LNCAP (cell line): ENCODE measurements at regions not wholly inside any gene's neighbourhood (a gene's known extent, or its start where the extent isn't known, plus 50 kb on each side); places are given as distances from the start of the nearest gene placed in this dataset.

Experiments
- TF ChIP-seq, protein P1 (sequence below): fragments of 450-650 bp; IDR thresholded peaks from 2 replicates; pipeline ENCODE4 v1.5.1; 2017; ENCODE audit warnings: mild to moderate bottlenecking

DNA sequence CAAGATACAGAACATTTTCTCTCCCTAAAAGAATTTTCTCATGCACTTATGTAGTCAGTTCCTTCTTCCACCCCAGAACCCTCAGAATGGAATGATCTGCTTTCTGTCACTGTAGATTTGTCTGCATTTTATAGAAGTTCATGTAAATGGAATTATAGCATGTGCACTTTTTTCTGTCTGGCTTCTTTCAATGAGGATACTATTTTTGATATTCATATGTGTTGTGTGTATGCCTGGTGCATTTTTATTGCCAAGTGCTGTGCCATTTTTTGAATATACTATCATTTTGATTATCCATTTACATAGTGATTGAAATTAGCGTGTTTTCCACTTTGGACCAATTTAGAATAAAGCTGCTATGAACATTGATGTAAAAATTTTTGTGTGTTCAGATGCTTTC, 156.6 kb upstream of the ALCAM start:
- TF ChIP-seq, protein P1, sequence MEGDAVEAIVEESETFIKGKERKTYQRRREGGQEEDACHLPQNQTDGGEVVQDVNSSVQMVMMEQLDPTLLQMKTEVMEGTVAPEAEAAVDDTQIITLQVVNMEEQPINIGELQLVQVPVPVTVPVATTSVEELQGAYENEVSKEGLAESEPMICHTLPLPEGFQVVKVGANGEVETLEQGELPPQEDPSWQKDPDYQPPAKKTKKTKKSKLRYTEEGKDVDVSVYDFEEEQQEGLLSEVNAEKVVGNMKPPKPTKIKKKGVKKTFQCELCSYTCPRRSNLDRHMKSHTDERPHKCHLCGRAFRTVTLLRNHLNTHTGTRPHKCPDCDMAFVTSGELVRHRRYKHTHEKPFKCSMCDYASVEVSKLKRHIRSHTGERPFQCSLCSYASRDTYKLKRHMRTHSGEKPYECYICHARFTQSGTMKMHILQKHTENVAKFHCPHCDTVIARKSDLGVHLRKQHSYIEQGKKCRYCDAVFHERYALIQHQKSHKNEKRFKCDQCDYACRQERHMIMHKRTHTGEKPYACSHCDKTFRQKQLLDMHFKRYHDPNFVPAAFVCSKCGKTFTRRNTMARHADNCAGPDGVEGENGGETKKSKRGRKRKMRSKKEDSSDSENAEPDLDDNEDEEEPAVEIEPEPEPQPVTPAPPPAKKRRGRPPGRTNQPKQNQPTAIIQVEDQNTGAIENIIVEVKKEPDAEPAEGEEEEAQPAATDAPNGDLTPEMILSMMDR, result no peak

GRCh38 chr3:105214590-105214989, 152.1 kb upstream of the ALCAM start:
- TF ChIP-seq, protein P1, result no peak

DNA sequence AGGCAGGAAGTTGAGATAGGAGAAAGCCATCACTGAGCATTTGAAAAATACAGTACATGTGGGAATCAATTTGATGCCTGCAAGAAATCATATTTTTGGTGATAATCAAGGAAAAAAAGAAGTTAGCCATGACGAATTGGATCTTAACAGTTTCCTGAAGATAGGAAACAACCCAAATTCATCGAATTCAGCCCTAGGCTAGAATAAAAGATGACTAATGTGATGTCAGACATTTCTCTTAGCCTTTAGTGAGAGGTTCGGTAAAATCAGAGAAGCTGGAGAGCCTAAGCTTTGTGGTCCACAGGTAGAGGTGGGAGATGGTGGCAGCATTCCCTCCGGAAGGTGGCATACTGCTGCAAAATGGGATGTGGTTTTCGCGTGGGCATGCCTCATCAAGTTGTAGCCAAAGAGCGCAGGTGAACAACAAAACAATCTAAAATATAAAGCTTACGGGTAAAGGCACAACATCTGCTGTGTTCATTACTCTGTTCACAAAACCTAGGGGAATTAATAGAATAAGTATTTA, 144.1 kb upstream of the ALCAM start:
- TF ChIP-seq, protein P1, result no peak

DNA sequence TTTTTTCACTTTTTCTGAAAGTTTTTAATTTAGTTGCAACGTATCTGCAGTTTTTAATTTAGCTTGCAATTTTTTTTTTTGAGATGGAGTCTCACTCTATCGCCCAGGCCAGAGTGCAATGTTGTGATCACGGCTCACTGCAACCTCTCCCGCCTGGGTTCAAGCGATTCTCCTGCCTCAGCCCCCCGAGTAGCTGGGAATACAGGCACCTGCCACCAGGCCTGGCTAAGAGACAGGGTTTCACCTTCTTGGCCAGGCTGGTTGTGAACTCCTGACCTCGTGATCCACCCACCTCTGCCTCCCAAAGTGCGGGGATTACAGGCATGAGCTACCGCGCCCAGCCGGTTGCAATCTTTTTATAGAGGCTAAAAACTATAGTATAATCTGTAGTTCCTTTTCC, 142.9 kb upstream of the ALCAM start:
- TF ChIP-seq, protein P1, result no peak

DNA sequence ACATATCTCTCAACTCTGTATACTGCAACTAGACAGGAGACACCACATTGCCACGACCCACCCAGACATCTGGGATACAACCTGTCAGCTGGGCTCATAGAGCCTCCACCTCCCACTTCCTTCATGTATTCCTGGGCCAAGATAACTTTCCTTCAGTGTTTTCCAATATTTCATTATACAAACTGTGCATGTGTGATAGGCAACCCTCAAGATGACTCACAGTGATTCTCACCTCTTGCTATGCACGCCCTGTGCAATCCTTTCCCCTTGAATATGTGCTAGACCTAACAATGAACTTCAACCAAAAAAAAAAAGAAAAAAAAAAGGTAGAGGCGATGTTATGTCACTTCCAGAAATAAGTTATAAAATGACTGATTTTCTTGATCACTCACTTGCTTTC, 138.0 kb upstream of the ALCAM start:
- TF ChIP-seq, protein P1, result no peak

DNA sequence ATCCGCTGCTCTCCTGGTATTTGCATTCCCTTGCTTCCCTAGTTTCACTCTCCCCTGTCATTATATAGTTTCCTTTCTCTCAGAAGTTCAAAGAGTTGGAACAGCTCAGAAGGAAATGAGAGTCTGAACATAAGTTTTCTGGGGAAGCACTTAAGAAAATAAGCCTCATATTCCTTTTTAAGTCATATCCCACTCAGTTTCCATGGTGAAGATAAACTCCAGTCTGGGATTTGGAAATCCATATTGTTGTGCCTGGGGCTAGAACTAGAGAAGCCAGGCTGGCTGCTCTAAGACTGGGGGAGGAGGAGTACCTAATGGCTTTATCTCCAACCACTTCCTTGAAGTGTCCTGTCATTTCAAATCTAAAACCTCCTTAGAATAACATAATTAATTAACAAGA, 134.2 kb upstream of the ALCAM start:
- TF ChIP-seq, protein P1, result no peak

DNA sequence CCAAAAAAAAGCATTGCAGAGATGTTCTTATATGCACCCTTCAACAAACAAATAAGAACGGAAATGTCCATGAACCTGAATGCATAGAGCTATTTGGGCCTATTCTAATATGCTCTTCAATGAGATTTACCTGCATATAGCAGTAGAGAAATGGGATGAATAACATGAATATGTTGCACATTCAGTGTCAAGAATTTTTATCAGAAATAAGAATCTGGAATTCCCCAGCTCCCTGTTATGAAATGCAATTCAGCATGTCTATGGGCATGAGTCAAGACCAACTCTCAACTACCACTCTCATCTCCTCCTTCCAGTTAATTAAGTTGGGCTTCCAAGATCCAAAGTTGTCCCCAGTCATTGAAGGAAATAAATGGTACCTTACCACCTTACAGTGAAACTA, 133.7 kb upstream of the ALCAM start:
- TF ChIP-seq, protein P1, result no peak

- TF ChIP-seq, protein P1, result no peak
Observed at GRCh38 chr3:105235221-105235620, 131.5 kb upstream of the ALCAM start.
